Endometrium (tissue), 2 donors: ENCODE measurements at regions not wholly inside any gene's neighbourhood (a gene's known extent, or its start where the extent isn't known, plus 50 kb on each side); places are given as distances from the start of the nearest gene placed in this dataset.
A peak's percentile ranks its signal among the peaks of the same experiment; 100 is the strongest.

Source experiments
- FAIRE-seq: peaks from 2 replicates; lab custom pipeline; 2012; peaks lifted over from hg19 to GRCh38; lab: Jason Lieb, UNC
- donor health status: control.
- donor health status: control.

DNA sequence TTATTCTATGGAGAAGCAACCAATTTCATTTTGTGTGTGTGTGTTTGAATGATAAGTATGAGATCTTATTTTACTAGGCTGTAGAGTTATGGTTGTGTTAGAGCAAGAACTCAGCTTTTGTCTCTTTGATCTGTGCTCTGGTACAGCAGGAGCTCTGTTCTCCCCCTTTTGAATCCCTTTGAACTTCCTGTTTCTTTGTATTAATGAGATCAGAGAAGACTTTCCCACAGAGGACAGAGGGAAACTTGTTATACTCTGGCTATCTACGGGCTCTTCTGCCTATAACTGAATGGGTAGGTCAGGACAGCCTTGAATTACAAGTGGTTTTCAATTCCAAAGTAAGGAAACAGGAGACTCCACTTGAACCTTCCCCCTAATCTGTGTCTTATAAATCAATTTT lies 1015.0 kb upstream of the RAG2 start:
- no peak for FAIRE-seq

DNA sequence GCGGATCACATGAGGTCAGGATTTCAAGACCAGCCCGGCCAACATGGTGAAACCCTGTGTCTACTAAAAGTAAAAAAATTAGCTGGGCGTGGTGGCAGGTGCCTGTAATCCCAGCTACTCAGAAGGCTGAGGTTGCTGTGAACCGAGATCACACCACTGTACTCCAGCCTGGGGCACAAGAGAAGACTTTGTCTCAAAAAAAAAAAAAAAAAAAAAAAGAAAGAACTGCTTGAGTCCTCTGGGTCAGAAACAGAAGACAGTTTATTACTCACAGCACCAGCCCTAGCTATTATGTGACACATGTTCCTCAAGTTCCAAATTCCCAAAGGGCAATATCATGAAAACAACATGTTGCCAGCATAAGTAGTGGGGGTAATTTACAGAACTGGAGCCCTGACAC lies 1014.1 kb upstream of the RAG2 start:
- FAIRE-seq: no peak

DNA sequence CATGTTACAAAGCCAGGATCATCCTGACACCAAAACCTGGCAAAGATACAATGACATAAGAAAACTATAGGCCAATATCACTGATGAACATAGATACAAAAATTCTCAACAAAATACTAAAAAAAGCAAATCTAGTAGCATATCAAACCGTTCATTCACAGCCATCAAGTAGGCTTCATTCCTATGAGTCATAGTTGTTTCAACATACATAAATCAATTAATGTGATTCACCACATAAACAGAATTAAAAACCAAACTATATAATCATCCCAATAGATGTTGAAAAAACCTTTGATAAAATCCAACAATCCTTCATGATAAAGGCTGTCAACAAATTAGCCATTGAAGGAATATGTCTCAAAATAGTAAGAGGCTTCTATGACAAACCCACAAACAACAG lies 1007.2 kb upstream of the RAG2 start:
- no peak for FAIRE-seq

DNA sequence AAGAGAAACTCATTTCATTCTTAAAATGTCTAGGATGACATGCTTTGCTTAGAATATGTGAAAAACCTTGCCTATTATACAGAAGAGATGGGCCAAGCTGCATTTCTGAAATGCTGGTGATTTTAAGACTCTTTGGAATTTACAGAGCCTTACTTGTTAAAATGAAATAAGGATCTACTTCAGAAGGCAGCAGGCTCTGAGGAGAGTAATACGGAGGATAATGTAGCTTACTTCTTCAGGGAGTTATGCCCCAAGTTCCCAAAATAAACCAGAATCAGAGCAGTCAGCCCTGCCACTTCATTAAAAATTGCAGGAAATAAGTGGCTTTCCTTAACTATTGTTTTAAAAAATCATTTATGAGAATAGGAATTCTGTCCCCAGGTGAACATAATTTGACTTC lies 1000.3 kb upstream of the RAG2 start:
- no peak for FAIRE-seq

DNA sequence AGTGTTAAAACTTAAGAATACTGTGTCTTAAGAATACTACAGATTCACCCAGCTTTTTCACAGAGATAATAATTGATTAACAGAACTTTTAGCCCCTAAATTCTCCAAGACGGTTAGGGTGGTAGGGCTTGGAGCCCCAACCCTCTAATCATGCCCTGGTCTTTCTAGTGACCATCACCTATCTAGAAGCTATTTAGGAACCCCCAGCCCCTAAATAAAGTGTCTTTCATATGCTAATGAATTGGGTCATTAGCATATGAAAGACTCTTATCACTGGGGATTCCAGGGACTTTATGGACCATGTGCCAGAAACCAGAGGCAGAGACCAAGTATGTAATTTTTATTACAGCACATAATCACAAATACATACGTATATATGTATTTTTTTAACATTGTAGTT lies 999.7 kb upstream of the RAG2 start:
- no peak for FAIRE-seq

DNA sequence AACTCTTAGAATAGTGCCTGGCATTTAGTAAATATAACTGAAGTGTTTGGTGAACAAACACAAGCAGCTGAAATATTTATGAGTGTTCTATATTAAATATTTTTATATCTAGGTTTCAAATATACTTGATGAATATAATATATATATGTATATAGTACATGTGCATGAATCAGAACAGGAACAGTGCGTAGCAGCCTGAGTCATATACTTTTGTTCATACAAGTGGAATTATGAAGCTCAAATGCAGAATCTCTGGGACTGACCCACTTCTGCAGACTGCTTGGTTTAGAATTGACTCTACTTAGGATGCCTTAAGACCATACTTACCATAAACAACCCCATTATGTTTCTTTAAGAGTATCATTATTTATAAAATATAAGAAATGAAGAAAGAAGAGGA lies 997.8 kb upstream of the RAG2 start:
- FAIRE-seq: no peak

DNA sequence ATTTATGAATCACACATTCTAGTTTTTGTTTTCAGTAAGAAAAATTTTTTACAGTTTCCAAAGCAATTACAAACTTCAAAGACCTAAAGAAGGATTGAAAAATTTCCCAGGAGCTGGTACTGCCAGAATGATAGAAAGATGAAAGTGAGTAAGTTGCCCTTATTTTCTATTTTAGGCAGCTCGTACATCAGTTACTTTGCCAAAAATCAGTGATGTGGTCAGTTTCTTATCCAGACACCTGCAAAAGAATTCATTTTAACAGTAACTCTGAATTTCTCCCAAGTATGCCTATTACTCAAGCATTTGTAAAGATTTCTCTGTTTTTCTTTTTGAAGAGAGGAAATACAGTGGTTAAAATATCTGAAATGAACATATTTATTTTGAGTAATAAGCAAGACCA lies 976.3 kb upstream of the RAG2 start:
- FAIRE-seq: no peak

DNA sequence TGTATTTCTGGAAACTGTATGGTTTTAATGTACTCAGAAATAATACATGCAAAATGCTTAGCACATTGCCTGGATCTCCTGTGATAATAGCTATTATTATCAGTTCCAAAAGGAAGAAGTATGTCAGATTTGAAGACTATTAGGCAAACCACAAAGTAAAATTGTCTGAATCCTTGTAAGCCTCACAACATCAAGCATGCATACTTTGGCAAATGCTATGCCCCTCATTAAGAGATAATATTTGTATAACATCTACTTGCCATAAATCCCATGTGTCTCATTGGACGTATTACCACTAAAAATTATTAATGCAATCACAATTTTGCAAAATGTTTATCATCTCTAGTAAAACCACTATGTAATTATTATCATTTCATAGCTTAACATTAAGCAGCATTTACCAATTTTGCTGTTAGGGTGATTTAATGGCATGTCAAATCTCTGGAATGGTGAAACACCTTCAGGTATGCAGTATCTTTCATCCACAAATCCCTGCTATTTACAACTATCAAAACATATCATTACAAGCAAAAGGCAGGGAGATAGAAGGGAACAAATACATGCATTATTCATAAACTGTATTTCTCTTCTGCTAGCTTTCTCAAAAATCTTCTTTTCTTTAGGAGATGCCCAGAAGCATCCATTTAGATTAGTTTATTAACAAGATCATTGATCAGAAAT lies 974.6 kb upstream of the RAG2 start:
- no peak for FAIRE-seq

DNA sequence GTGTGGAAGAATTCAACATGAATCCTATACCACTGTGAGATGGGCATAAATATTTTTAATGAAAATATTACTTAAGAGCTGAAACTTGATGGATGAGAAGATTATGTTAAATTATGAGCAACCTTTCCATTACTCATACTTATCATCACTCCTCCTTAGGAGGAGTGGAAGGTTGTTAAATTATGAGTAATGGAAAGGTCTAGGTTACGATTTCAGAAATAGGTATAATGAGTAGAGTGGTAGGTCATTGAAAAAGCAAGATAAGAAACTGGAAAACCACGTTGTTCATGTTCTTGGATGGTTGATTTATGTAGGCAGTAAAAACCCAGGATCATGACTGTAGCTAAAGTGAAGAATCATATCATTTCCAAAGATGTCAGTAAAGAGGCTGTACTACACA lies 973.2 kb upstream of the RAG2 start:
- no peak for FAIRE-seq

DNA sequence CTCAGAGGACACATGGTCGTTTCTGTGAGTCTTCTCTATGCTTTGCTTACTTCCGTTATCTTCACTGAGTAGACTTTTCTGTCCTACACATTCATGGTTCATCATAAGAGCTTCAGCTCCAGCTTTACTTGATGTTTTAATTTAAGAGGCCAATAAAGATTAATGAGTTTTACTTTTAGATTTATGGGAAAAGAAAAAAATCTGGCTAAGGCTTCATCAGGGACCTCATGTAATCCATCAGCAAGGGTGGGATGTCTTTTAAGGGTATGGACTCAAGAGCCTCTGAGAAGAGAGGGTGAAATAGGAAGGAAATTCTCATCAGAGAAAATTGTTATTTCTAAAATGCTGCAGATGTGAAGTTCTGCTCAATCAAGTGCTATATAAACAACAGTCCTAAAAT lies 963.0 kb upstream of the RAG2 start:
- no peak for FAIRE-seq

DNA sequence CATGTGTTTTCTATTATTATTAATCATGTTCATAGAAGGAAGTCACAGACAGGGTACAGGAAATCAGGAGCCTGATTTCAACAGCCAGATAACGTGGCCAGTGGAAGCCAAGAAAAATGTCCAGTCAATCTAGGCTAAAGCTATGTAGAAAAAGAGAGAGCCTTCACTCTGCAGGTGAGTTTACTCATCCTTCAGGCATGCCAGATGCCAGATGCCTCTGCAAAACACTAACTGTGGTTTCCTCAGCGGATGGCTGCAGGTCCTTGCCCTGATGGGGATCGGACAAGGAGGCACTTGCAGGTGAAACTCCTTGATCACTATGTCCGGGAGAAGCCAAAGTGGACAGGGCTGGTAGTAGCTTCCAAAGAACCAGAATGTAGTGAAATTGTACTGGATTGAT lies 962.3 kb upstream of the RAG2 start:
- FAIRE-seq: no peak

DNA sequence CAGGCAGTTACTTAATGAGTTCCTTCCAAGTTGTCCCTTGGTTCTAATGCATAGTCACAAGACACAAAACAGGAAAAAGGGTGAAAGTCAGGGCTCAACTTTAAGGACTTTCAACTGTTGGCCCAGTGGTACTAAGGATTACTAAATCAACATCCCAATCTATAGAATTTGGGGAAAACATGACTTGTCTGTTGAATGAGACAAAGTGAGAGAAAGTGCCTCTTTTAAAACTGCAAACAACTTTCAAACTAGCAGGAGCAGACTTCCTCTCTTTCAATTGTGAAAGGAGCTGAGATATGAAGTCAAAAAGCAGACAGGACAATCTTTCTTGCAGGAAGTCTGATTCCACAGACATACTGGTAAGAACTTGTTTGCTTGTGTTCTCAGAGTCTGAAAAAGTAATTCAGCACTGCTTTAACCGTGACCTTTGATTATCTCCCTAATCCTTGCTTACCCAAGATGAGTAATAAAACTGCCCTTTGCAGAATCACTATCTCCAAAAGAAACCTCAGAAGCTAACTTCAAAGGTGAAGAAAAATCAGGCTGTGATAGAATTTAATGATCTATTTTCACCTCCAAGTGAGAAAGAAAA lies 960.7 kb upstream of the RAG2 start:
- no peak for FAIRE-seq

DNA sequence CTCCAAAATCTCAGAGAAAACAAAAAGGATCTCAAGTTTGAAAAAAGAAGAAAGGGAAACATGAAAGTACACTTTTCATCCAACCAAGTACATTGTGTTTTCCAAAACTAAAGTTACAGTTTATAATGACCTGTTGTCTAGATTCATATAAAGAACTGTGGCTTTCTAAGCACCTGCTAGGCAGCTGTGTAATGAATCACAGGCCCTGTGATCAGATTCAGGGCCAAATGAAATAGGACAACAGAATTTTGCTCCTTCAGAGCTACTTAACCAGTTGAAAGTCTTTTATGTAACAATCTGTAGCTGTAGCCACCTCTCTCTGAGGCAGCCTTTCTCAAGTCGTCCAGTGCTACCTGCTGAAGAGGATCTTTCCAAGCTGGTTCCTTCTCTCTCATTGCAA lies 960.0 kb upstream of the RAG2 start:
- no peak for FAIRE-seq

DNA sequence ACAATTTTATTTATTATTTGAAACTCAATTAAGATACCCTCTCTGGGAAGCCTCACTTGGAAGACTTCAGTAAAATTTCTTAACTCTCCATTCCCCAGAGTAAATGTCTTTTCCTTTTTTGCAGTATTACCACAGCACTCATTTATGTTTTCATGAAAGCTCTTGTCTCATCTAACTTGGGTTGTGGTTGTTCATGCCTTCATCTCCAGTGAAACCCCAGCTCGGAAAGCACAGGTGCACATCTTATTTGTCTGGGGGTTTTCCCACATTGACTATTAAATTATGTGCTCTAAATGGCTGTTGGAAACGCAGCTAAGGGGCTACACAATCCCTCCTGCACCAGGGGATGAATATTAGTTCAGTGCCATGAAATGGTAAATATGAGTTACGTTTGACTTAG lies 954.2 kb upstream of the RAG2 start:
- no peak for FAIRE-seq

DNA sequence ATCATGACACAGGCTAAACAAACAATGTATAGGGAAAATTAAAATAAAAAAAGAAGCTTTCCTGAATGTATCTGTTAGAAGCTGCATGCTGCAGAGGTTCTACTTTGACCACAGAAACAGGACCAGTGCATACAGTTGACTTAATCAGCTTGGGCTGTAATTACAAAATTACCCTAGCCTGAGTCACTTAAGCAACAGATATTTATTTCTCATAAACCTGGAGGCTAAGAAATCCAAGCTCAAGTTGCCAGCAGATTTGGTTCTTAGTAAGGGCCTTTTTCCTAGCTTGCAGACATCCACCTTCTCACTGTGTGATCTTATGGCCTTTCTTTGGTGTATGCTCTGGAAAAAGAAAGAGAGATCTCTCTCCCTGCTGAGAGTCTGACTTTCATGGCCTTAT lies 946.5 kb upstream of the RAG2 start:
- no peak for FAIRE-seq

DNA sequence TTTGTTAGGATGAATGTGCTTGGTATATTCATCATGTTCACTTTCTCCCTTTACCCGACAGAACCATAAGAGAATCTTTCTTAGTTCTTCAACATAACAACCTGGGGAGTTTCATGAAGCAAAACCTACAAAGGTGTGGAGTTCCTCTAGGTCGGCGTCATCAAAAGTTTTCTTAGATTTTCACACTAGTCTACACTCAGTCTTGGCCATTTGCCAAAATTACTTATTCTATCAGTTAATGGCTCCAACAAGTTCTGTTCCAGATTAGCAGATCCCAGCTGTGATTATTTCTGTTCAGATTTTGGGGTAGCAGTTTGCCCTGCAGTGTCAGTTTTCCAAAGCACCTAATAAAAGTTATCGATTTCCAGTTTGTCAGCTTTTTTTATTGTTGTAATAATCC lies 935.8 kb upstream of the RAG2 start:
- no peak for FAIRE-seq

DNA sequence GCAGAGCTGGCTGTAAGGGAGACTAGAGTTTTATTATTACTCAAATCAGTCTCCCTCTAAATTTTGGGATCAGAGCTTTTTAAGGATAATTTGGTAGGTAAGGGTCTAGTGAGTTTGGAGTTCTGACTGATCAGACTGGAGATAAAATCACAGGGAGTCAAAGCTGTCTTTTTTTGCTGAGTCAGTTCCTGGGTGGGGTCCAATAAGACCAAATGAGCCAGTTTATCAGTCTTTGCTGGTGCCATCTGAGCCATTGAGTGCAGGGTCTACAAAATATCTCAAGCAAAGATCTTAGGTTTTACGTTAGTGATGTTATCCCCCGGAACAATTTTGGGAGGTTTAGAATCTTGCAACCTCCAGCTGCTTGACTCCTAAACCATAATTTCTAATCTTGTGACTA lies 935.1 kb upstream of the RAG2 start:
- no peak for FAIRE-seq

DNA sequence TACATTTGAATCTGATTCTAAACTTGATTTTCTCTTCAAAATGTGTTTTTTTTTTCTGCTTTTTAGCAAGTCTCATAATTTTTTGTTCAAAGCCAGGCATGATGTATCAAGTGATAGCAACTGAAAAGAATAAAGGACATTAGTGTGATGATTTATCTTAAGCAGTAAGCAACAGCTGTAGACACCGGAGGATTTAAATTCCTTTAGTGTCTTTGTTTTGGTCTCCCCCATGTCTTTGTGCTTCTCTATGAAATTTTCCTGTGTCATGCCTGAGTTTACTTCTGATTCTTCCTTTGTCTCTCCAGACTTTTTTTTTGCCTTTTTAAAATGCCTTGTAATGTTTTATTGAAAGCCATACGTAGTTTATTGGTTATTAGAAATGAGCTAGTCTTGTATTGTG lies 934.2 kb upstream of the RAG2 start:
- peak; percentile 93 for FAIRE-seq

DNA sequence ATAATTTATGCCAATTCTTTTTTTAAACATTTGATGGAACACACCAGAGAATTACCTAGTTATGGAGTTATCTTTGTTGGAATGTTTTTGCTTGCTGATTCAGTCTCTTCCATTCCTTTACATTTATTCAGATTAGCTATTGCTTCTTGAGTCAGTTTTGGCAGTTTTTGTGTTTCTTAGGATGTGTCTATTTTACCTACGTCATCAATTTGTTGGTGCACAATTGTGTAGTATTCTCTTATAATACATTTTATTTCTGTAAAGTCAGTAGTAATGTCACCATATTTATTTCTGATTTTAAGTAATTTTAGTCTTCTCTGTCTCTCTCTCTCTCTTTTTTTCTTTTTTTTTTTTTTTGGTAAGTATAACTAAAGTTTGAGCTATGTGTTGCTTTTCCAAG lies 929.5 kb upstream of the RAG2 start:
- no peak for FAIRE-seq

DNA sequence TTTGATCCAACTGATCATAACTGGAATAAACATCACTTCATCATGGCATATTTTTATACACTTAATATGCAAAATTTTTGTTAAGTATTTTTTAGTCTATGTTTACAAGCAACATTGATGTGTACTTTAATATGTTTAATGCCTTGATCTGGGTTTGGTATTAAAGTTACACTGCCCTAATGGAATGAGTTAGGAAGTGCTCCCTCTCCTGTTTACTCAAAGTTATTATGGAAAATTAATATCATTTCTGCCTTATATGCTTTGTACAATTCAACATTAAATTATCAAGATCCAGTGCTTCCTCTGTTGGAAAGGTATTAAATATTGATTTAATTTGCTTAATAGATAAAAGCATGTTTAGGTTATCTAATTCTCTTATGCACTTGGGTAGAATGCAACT lies 927.3 kb upstream of the RAG2 start:
- no peak for FAIRE-seq

DNA sequence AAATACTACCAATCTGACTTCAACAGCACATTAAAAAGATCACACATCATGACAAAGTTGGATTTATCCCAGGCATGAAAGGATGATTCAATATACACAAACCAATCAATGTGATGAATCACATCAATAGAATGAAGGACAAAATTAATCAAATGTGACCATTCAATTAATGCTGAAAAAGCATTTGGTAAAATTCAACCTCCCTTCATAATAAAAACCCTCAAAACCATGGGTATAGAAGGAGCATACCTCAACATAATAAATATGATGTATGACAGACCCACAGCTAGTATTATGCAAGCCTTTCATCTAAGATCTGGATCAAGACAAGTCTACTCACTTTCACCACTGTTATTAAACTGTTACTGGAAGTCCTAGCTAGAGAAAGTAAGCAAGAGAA lies 921.7 kb upstream of the RAG2 start:
- no peak for FAIRE-seq

DNA sequence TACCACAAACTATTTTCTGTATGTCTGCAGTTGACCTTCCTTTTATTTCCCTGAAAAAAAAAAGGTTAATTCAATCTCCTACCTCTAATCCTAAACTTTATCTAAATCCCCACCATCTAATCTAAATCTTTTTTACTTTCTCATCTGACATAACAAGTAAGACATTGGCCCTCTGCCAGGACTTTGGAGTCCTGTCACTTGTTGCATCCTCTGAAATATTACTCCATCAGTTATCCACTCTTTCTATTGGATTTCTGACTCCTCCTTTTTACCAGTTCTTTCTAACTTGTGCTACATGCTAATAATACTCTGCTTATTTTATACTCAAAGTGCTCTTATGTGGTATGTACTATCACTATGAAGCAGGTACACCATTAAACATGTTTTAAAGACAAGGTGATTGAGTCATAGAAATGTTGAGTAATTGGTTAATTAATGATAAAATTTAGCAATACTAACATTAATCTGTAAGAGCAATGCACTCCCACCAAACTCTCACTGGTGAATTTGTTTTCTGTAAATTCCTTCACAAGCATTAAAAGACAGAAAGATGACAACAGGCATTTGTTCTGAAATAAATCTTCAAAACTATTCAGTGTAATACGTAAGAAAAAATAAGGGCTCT lies 914.2 kb upstream of the RAG2 start:
- FAIRE-seq: no peak

DNA sequence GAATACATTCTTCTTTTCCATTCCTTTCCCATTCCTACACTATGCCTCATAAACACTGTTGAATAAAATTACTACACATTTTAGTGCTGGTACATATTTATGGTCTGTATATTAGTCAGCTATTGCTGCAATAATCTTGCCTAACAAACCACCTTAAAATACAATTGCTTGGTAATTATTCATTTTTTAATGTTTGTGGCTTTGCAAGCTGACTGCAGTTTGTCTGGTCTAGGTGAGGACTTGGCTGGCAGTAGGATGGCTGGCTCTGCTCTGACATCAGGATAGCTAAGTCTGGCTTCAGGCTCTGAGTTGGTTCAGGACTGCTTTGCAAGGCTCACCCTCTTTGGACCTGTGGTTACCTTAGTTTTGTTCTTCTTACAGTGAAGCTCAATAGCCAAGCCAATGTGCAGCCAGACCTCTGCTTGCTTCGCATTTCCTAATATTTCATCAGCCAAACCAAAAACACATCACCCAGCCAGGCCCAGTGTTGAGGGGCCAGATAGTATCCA lies 913.4 kb upstream of the RAG2 start:
- FAIRE-seq: no peak

DNA sequence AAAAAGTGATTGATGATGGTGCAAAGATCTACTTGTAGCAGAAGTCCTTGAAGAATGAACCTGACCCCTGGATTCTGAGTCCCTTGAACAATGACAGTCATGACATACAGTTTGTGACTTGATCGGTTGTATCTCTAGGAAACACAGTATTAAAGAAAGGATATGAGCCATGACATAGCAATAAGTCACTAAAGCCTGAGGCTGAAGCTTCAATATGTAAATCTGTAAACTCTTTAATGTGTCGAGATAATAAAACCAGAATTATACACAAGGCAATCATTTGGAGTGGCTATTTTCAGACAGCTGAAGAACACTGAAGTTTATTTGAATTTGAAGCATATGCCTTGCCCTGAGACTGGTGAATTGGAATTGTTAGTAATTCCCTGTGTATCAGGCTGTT lies 911.5 kb upstream of the RAG2 start:
- no peak for FAIRE-seq
